ENCODE measurements at regions not wholly inside any gene's neighbourhood (a gene's known extent, or its start where the extent isn't known, plus 50 kb on each side); places are given as distances from the start of the nearest gene placed in this dataset.

DNA sequence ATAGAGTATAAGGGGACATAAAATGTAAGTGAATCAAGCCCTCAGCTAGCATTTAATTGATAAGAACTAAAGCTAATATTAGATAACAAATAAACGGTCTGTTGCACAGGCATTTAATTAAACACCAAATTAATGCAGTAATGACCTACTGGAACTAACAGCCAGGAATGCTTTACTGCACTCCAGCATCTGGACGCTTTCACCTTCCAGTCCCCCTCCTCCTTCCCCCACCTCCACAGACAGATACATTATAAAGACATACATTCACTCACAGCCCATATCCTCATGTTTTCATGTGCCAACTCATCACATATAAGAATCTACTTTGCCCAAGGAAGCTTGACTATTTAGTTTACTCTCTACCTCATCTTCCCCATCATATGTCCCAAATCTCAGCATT lies 337.4 kb upstream of the PIK3C3 start:
- DNase-seq: no peak

GRCh38 chr18:41613003-41613609 lies 341.9 kb upstream of the PIK3C3 start:
- DNase-seq: no peak

DNA sequence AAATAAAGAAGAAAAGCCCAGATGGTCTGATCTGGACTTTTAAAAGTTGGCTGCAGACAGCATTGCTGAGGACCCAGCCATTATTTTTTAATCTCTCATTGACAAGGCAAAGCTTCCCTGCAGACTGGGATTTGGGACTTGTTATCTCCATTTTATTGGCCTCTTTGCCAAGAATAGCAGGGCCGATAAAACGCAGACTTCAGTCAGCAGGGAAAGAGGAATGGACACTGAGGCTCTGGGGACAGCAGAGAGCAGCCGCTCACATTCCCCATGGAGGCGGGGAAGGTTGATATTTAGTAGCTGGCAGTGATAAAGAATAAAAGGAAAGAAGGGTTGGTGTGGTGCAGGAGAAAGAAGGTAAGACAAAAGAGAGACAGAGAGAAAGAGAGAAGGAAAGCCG lies 350.1 kb upstream of the PIK3C3 start:
- no peak for DNase-seq

DNA sequence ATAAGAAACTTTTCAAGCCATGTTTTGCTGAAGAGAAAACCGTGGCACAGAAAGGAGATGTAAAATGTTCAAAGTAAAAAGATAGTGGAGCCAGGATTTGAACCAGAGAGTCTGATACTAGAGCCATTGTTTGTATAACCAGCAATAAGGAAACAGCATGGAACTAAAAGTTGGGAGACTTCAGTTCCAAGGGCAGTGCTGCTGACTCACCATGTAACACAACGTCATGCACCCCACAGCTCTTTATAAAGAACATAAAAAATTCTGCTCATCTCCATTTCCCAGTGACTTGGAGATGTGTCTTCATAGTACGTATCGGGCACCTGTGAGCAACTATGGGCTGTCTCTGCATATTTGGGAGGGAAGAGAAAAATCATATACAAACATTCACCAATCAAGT lies 353.0 kb upstream of the PIK3C3 start:
- no peak for DNase-seq

GRCh38 chr18:41600693-41601391 lies 354.2 kb upstream of the PIK3C3 start:
- no peak for DNase-seq

DNA sequence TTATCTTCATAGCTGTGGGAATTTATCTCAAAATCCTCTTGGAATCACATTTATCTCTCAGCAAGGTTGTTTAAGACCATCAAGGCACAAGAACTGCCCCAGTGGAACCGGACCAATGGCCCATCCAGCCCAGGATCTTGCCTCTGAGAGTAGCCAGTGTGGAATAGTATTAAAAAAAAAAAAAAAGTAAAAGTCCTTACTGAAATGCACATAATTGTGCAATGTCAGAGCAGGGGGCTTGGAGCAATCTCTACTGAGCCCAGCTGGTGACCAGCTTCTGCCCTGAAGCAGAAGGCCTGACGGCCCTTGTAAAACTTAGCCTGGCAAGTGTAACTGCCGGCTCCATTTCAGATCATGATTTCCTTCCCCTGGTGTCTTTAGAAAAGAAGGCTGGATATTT lies 355.6 kb upstream of the PIK3C3 start:
- DNase-seq: no peak

DNA sequence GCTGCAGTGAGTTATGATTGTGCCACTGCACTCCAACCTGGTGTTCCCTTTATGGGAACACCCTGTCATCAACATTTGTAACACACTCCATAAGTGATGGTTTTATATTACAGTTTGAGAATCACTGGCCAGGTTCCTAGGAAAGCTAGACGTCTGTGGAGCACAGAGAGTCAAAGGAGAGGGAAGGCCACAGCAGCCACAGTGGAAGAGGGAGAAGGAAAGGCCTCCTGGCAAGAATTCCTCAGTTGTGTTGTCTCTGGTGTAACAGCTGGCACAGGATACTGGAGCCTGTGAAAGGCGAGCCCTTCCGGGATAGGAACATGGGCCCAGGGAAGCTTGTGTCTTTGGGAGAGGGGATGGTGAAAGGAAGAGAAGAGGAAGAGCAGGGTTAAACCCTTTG lies 360.5 kb upstream of the PIK3C3 start:
- DNase-seq: no peak

DNA sequence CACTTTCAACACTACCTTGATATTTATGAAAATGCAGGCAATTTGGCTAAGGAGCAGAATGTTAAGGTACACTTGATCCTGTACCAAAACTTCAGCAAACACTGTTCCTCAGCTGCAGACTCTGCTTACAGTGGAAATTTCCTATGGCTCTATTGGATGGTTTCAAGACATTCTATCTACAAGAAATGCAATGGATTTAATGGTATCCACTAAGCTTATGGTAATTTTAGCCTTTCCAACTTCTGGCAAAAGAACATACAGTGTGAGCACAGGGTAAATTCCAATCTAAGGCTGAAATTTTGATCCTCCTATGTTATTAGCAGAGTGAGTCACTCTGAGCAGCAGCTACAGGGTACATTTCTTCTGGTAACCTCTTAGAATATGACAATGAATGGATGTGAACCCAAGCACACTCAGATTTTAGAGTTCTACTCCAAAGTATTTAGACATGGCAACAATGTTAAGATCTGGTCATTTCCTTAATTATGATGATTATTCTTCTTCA lies 361.8 kb upstream of the PIK3C3 start:
- no peak for DNase-seq

DNA sequence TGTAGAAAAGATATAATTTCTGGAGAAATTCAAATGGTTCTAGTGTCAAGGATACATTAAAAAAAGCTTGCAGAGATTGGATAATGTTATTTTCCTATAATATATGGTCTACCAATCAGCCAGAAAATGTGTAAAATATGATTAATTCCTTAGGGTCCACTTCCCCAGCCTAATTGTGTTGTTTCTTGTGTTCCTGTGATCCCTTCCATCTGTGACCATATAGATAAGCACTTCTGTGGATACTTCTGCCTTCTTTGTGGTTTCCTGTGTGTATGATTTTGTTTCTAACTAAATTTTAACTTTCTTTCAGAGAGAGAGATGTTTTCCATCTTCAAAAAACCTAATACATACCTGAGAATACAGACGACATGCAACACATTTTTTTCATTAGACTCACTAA lies 367.1 kb upstream of the PIK3C3 start:
- DNase-seq: no peak

DNA sequence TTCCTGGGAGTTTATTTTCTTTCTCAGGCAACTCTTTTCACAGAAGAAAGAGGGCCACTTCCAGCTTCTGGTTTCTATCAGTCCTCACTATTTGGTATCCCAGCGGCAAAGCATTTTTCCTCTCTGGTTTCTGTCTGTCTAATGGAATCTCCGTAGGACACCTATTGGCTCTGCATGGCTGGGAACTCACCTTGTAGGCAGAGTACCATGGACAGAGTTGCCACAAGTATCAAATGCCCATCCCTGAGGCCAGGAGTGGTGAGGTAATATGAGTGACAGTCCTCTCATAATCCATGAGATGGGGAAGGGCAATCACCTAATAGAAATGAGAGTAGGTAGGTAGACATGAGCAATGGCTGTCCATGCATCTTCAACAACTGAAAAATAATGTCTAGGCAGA lies 369.5 kb upstream of the PIK3C3 start:
- DNase-seq: no peak

DNA sequence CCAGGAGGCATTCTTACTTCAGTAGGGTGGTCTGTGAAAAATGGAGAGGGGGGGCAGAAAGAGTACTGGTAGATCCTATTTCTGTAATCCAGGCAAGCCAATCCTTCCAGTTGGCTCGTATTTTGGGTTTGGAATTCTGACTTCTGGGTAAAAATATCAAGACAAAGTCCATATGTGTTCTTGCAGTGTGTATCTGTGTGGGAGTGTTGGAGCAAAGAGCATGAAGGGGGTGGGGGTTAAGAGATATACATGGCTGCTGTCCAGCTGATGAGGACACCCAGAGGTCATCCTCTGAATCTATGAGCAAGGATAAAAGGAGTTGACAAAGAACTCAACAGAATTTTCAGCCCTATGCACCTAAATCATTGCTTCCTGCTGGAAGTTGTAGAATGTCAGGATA lies 375.8 kb upstream of the PIK3C3 start:
- no peak for DNase-seq

GRCh38 chr18:41577529-41577928 lies 377.5 kb upstream of the PIK3C3 start:
- DNase-seq: no peak

DNA sequence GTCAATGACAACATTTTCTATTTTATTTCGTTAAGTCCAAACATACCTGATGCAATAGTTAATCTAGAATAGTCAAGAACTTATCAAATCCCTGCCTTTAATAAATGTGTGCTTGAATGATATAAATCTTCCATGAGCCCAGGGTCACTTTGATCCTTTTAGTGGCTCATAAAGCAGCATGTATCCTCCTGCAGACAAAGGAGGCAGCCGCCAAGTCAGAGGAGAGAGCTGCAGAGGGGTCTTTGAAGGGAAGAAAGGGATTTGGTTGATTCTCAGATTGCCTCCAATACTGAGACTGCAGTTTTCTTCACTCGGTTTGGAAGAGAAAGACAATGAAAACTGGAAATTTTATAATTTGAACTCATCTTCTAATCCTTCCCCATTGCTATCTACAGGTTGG lies 378.4 kb upstream of the PIK3C3 start:
- no peak for DNase-seq

- DNase-seq: no peak
Measured at GRCh38 chr18:41569867-41570266, 385.2 kb upstream of the PIK3C3 start.

DNA sequence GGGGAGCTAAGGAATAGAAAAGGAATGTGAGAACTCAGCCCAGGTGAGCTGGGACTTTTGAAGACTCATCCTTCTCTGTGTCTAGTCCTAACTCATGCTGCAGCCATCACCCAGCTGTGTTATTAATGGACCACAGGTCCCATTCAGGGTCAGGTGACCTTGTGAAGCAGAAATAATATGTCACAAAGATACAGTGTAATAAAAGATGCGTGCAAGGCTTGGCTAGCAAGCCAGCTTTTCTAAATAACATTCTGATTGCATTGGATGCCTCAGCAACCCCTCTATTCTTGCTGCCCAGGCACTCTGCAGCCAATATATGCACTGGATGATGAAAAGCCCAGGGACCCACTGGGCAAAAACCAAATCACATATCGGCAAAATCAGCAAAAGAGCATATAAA lies 393.1 kb upstream of the PIK3C3 start:
- DNase-seq: no peak

DNA sequence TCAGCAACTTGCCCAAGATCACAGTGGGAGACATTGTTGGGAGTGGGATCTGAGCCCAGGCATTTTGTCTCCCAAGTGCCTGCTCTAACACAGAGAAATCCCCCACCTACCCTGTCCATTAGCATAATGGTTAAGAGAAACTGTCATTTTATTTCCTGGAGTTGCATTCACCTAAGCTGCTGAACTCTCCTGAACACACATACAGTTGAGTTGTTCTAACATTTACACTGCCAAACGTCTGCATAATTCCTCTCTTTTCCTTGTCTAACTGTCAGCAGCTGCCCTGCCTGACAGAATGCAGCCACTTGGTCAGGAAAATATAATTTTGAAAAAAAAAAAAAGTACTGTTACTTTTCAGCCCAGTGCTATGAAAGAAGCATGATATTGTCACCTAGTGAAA lies 396.3 kb upstream of the PIK3C3 start:
- DNase-seq: no peak

- DNase-seq: no peak
Measured at GRCh38 chr18:41553716-41554115, 401.3 kb upstream of the PIK3C3 start.

DNA sequence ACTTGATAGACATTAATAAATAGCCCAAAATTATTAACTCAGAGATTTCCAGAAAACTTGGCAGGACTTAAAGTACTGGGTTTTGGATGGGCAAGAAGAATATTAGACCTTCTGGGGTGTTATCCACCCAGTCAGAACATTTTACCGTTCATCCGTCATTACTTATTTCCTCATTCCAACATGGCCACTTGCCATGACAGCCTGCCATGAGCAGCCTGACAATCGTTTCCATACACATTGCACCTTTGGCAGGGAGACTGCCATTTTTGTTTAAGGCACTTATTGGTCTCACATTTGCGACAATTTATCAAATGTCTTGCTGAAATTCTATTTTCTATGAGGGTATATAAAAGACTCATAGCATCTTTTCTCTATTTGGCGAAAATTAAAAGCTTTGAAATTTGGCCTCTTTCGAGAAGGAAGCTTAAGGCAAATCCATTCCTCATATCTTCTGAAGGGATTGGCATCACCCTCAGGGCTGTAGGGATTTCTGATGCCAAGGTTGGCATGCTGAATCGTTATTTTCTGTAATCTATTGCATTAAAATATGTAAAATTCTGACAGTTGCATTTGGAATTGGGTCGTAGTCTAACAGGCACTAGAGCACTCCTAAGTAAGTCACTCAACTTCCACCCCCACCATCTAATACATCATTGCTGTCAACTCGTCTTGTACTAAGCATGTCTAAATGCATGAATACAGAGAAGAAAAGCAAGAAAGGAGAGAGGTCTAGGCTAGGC lies 406.3 kb upstream of the PIK3C3 start:
- no peak for DNase-seq

DNA sequence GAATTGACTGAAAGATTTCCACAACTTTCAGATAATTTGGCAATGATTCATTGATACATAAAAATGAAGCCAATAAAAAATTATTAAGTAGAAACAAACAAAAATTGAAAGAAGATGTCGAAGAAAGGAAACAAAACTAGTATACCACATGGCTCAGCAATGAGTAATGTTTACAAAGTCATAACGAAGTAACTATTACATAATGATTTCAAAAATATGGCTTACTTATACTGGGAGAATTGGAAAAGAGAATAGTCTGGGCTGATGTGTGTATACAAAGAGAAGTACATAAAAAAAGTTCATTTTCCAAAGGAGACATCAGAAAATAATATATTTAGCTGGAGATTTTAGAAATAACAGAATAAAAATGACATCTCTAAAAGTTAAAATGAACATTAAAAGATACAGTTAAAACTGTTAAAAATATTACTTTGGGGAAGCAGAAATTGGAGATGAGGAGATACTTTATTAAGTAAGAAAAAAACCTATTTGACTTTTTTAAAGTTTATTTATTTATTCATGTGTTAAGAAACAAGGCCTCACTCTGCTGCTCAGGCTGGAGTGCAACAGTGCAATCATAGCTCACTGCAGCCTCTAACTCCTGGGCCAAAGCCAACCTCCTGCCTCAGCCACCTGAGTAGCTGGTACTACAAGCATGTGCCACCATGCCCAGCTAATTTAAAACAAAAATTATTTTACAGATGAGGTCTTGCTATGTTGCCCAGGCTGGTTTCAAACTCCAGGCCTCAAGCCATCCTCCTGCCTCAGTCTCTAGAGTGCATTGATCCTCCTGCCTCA lies 409.7 kb upstream of the PIK3C3 start:
- DNase-seq: no peak

- no peak for DNase-seq
Measured at GRCh38 chr18:41543815-41544214, 411.2 kb upstream of the PIK3C3 start.

GRCh38 chr18:41540237-41540871 lies 414.7 kb upstream of the PIK3C3 start:
- DNase-seq: no peak

DNA sequence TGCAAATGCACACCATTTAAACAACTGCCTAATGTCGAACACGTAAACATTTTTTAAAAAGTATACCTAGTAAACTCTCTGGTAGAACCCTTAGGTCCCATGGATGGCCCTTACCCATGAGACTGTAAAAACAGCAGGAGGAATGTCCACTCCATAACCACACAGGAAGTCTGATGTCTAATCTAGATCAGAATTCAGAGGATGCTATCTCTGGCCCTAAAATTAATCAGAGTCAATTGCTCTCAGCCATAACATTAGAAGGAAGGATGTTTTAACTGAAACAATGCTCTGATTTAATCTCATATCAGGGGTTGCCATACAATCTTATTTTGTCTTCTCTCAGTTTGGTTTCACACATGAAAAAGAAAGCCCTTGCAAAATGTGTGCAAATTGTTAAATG lies 416.3 kb upstream of the PIK3C3 start:
- DNase-seq: no peak

DNA sequence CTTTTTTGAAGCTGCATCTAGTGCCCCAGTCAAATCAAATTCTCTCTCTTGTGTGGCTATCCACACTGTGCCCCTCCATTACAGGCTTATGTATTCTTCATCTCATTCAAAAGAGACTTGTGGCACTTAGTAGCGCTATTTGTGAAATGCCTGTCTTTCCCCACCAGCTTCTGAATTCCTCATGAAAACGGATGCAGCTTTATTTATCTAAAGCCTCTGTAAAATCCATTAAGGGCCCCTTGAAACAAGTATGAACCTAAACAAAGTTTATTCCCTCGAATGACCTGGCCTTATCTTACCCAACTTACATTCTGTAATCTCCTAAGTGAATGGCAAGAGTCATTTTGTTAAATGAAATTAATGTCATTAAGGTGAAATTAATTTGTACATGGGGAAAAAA lies 417.4 kb upstream of the PIK3C3 start:
- no peak for DNase-seq
